ENCODE measurements at regions not wholly inside any gene's neighbourhood (a gene's known extent, or its start where the extent isn't known, plus 50 kb on each side); places are given as distances from the start of the nearest gene placed in this dataset.

DNA sequence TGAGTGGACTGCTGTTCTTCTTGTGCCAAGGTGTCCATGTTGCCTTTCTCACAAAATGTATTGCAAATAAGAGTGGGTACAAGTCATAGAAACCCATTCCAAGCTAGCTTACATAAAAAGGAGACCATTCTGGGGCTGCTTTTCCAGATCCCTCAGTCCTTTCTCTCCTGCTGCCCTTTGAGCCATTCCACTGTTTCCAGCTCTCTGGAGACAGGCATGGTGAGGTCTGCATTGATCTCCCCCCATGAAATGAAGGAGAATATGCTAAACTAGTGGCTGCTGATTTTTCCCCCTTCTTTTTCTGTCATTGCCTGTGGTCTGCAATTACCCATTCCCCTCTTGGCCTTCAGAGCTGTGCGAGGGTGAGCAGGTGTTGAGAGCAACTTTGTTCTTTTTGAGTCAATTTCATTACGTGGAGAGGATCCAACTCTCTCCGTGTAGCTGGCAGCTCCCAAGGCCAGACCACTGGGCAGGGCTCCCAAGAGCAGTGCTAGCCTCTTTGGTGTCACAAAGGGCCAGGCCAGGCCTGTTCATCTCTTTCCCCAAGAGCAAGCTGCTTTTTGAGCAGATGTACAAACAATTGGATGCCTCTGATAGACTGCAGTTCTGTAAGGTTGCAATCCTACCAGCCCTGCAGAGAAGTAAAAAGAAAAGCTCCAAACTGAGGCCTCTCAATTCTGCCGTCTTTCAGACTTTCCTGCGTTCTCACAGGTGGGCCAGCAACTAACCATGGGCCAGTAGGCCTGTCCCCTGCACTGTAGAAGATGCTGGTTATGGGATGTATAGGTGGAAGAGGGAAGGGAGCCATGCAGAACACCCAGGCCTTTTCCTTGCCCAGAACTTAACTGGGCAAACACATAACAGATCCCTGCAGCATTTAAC, 96.1 kb upstream of the ARMC2 start:
- DNase-seq (ENCODE audit: low read depth, low spot score) = no peak

DNA sequence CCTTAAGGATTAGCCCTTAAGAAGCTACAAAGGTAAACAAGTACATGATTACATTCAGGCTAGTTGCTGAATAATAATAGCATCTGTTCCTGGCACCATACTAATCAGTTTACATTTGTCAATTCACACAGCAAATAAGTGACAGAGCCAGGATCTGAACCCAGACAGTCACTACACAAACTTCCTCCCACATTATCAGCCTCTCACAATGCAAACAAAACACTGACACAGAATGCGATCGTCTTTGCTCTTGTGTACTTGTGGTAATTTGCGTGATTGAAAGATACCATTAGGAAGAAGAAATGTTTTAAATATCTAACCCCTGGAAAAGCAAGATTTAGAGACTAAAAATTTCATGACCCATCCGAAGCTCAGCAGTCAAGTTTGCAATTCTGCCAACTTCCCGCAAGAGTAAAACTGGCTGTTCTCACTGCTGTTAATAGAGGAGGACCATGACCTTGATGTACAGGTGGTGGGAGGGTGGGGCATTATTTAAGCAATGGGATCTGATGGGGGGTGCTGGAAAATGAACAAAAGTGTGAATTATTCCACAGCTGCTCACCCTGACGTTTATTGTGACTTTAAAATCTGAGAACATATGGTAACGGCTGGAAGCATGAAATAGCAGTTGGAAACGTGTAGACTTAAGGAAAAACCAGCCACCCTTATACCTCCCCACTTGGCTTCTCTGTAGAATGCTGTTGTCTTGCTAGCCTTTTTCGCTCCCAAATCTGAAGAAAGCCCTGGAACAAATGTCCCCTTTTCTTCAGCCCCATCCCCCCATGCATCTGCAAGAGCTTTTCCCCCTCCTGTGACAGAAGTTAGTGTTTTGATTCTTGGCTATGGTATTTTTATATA, 95.3 kb upstream of the ARMC2 start:
- no peak for DNase-seq (ENCODE audit: low read depth, low spot score)

DNA sequence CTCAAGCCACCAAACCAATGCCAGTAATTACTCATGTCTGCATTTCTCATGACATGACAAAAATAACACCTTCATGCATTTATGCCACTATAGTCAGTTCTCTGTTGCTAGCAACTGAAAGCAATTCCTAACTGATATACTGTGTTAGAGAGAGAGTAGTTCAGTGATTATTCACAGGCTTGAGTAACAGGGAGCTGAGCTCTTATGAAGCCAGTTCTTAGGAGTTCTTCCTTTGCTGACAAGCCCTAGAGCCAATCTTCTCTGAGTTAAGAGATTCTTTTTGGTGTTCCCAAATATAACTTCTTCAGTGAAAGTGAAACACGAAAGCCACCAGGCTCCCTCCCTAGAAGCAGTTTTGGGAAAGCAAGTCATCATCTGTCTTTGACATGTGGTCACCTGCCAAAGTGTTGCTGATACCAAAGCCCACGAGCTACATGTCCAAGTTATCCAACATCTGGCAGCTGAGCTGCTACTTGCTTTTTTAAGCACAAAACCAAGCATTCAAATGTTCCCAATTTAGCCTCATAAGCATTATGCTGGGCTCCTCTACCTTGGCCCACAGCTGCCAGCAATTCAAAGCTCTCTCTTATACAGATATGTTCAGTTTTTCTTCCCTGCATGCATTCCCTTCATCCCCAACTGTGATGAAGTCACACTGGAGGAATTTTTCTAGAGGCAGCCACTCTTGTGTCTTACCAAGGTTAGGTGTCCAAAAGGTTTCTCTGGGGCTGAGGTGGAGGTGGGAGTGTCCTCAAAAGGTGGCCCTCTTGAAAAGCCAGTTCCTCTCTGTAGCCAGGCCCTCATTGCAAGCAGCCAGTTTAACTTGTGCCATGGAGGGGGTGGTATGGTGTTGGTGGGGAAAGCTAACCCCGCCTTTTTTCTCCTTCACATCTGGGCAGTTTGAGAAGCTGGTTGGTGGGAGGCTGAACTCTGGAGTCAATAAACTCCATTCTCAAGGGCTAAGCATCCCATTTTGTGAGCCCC, 92.7 kb upstream of the ARMC2 start:
- no peak for DNase-seq (ENCODE audit: low read depth, low spot score)

DNA sequence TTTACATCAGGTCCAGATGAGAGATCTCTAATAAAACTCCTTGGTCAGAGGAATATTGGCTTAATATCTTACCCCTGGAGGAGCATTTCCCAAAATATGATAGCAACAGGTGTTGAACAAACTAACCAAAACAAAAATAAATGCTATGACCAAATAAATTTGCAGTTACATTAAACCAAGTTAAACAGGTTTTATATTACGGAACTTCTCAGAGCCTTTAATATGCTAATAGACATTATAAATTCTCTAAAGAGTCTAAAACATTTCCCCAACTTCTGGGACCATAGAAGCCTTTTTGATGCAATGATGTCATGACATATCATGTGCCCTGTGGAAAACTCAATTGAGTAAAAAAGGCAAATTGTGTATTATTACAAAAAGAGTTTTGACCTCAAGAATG, 90.9 kb upstream of the ARMC2 start:
- no peak for DNase-seq (ENCODE audit: low read depth, low spot score)

DNA sequence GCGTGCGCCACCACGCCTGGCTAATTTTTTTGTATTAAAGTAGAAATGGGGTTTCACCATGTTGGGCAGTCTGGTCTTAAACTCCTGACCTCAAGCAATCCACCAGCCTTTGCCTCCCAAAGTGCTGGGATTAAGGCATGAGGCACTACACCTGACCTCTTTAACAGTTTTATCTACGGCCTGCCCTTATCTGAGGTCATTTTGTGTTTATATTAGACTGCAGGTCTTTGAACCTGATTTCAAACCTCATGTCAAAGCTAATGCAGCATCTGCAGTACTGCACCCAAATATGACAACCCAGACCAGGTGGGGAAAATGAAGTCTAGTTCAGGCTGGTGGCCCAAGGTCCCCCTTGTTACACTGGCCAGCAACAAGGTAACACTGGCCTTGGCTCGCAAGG, 89.3 kb upstream of the ARMC2 start:
- no peak for DNase-seq (ENCODE audit: low read depth, low spot score)

DNA sequence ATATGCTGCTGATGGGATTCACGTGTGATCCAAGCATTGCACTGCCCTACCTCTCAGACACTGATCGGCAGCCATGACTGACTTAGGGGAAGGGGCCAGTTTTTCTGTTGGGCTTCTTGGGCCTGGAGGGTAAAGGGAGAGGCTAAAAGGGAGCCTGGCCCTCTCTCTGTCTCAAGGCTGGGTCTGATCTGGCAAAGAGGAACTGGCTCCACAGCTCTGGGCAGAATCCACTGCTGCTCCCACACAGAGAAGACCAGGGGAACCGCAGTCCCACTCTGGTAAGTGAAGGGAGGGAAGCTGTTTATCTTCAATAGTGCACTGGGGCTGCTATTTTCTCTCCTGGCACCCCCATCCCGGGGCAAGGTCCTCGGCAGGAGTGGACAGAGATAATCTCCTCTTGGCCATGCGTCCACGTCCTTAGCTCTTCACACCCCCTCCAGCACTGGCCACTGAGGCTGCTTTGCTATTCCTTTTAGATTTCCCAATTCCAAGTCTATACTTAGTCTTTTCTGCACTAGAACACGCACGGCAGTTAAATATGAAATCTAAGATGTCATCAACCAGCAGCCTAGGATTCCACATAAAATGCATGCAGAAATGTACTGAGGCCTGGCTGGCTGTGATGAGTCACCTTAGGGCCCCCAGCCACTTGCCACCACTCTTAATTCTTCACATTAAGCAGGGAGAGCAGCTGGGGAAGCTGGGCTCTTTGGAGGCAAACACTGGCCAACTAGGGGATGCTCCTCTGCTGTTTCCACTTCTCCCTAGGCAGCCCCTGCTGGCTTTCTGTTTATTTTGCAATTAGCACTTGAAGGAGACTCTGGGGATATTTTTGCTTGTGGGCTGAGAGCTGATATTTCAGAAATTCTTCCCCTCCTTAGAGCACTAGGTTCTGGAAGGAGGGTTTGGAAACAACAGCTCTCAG, 87.8 kb upstream of the ARMC2 start:
- DNase-seq (ENCODE audit: low read depth, low spot score) = no peak

DNA sequence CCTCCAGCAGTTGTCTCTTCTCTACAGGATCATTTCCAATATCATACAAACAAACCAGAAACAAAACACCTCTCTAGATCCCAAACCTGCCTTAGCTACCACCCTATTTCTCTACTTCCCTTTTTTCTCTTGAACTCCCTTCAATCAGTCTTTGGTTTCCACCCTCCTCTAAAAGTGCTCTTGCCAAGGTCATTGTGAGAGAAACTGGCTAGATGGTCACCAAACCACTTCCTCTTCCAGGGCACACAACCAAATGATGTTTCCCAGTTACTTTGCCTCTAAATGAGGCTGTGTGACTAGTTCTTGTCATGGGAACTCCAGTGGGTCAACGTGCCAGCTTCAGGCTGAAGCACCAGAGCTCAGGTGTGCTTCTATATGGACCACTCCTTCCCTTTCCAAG, 85.8 kb upstream of the ARMC2 start:
- no peak for DNase-seq (ENCODE audit: low read depth, low spot score)

DNA sequence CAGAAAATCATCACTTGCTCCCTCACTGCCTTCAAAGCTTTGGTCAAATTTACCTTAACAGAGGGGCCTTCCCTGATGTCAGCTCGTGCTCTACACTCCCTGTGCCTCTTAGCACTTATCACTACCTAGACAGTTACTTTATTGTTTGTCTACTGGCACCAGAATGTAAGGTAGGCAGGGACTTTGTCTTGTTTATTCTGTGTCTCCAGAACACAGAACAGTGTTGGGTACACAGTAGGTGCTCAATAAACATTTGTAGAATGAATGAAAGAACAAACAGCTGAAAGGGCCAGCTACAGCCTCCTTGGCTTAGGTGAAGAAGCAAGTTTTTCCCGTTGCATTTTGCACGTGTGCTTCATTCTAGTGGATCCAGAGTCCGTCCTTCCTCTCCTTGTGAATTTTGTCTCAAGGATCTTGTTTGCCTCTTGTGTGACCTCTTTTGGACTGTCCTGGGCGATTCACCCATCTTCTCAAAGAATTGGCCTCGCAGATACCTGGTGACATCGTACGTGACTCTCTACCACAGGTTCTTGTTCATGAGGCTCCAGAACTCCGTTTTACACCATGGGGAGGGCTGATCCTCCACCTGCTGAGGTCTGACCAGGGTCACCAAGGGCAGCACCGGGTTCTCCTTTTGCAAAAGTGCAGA, 84.2 kb upstream of the ARMC2 start:
- DNase-seq (ENCODE audit: low read depth, low spot score) = no peak

DNA sequence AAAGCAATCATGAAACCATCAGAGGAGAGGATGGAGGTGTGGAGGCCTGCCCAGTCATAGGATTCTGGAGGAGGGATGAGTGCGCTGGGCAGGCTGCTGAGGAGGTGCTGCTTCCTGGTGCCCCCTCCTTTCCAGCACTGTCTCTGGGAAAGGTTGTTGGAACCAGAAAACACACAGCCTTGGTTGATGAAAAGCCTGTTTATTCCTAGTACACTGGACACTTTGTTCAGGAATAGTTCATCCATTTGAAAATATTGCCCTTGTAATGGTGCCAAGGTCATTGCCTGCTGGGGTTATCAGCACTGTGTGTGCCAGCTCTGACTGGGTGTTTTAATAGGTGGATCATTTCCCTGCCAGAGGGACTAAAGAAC, 83.7 kb upstream of the ARMC2 start:
- DNase-seq (ENCODE audit: low read depth, low spot score) = no peak

DNA sequence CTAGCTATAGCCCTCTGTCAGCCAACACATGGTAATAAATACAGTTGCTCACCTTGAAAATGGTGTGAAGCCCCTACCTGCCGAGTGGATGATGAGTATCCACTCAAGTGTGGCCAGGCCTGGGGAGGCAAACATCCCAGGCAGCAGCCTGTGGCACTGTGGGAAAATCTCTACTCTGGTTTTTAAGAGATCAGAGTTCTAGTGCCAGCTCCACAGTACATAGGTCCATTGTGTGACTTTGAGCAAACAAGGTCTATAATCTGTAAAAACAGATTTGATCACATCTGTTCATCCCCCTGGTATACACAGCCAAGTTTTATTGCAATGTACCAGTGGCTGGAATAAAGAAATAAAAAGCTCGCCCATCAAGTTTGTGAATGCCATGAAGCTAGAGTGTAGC, 82.7 kb upstream of the ARMC2 start:
- no peak for DNase-seq (ENCODE audit: low read depth, low spot score)

DNA sequence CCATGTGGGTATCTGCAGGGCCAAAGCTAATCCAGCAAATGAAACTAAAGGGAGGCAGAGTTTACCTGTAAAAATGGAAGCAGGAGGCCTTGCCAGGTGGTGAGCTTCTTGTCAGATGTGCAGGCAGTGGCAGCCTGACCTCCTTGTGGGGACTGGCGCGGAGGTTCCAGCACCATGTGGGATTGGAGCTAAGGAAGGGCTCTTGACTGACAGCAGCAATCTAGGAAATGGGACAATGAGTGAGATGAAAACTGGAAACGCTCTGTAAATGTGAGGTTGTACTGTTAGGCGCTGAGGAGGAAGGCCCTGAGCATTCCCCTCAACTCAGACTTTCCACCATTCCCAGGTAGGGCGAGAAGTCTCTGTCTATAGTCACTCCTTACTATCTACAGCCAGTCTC, 81.8 kb upstream of the ARMC2 start:
- no peak for DNase-seq (ENCODE audit: low read depth, low spot score)

DNA sequence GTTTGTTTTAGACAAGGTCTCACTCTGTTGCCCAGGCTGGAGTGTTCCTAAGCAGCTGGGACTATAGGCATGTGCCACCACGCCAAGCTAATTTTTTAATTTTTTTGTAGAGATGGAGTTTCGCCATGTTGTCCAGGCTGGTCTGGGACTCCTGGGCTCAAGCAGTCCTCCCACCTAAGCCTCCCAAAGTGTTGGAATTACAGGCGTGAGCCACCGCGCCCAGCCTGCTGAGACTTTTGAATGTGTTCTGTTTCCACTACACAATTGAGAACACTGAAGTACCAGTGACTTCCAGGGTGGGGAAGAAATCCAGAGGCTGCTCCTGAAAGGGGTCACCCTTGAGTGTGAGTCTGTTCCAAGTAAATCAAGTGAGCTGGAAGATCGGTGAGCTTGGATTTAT, 81.3 kb upstream of the ARMC2 start:
- DNase-seq (ENCODE audit: low read depth, low spot score) = no peak

DNA sequence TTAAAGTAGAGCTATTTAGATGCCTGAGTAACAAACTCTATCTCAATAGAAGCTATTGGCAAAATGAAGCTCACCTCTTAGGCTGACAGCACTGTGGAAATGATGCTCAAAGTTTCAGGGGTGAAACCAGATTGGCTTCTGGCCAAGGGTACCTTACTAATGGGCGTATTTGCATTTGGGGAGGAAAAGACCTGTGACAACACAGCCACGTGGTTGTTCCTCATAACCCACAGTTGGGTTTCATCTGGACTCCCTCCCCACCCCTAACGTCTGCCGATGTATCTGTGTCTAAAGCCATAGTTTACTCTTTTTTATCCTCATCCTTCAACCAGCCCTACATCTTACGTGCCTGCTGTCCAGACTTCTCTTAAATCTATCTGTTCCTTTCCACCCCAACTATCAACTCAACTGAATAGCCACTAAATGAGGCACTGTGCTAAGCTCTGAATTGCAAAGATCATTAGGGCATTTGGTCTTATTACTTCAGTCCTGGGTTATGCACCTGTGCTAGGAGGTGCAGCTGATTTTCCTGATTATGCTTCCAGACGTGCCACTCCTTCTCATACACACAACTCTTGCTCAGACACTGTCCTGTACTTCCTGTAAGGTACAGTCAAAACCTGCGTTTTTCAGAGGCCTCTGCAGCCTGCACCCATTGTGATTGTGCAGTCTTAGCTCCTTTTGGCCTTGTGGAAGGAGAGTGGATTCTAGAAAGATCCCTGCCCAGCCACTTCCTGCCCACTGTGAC, 80.6 kb upstream of the ARMC2 start:
- DNase-seq (ENCODE audit: low read depth, low spot score) = no peak

DNA sequence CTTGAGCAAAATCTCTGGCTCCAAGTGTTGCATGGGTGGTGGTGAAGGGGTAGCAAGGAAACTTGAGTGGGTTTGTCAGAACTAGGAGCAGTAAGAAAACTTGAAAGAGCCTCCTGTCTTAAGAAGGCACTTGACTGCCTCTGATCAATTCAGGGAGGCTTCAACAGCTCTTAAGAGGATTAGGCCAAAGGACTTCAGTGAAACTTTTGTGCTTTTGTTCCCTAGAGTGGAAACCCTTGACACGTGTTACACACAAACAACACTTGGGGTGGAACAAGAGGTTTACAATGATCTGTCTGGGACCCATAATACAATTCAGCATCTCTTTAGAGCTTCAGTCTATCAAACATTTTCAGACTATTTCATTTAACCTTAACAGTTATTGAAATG, 80.1 kb upstream of the ARMC2 start:
- no peak for DNase-seq (ENCODE audit: low read depth, low spot score)

DNA sequence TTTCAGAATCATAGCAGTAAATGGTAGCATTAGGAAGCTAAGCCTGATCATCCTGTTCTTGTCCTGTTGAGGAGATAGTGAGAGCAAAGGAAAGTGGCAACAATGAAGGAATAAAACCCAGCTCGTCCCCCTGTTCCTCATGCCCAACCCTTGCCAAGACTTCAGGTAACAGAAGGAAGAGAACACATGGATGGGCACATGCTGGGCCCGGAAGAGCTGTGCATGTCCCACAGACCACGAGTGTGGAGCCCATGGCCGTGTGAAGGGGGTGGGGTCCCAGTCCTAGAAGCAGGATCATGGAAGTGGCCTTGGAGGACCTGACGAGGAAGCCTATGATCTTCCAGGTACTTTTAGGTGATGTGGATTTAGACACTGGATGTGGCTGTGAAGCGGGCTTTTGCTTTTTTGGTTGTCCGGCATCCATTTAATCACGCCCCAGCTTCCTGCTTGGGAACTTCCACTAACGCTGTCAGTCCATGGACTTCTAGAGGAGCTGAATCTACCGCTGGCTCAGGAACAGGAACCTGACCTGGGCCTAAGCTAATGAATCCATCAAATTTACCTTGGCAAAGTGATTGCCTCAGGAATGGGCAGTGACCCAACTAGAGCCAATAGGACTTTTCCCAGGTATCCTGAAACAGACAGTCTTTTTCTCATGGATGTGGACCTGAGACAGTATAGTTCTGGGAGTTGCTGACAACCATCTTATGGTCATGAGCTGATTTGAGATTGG, 79.3 kb upstream of the ARMC2 start:
- DNase-seq (ENCODE audit: low read depth, low spot score) = no peak

DNA sequence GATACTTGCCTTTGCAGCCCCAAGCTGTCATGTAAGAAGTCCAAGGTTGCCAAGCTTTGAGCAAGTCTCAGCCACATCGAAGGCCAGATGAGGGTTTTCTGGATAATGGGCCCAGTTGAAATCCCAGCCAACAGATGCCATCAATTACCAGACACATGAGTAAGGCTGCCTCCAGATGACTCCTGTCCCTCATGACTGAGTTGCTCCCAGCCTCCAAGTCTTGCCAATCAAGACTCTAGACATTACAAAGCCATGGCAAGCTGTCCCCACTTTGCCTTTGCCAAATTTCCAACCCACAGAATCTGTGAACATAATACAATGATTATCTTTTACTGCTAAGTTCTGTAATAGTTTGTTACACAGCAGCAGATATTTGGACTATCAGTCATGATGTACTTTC, 76.8 kb upstream of the ARMC2 start:
- DNase-seq (ENCODE audit: low read depth, low spot score) = no peak

DNA sequence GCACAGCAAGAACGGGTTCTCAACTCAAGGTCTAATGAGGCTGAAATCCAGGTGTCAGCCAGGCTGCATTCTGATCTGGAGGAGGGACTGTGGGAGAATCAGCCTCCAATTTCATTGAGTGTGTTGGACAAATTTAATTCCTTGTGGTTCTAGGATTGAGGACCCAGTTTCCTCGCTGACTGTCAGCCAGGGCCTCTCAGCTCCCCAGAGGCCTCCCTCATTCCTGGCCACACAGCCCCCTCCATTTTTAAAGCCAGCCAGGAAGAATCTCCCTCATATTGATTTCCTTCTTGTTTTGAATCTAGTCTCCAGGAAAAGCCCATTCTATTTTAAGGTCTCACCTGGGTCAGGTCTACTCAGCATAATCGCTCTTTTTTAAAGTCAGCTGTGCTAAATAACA, 73.7 kb upstream of the ARMC2 start:
- no peak for DNase-seq (ENCODE audit: low read depth, low spot score)

DNA sequence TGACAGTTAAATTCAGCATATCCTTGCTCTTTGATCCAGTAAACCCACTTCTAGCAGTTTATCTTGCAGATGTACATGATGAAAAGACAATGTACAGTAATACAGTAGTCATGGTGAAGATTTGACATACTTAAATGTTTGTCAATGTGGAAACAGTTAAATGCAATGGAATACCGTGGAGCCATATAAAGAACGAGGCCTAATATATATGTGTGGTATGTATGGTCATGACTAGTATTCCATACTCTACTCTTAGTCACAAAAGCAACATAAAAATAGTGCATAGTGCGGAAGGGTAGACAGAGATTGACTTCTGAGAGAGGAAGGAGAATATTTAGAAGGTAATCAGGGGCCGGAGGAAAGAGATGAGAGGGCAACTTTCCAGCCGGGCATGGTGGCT, 70.7 kb upstream of the ARMC2 start:
- no peak for DNase-seq (ENCODE audit: low read depth, low spot score)
